ENCODE measurements at regions not wholly inside any gene's neighbourhood (a gene's known extent, or its start where the extent isn't known, plus 50 kb on each side); places are given as distances from the start of the nearest gene placed in this dataset.

DNA sequence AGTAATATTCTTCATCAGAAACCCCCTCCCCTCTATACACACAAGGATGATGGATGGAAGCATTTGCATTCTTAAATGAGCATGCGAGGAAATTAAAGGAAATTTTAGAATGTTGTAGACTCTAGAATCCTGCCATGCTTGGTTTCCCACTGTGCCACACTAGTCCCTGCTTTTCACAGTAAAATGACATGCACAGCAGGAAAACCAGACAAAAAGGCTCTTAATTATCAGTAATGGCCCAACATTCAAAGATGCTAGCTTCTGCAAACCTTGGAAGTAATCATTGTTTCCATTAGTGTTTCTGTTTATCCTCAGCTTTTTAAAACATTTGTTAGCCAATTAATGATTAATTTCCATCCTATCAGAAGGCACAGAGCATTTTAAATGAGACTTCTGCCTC is 255.8 kb downstream of the SLCO4C1 start:
- Histone ChIP-seq H3K79me2 (ENCODE audit: insufficient read depth, low read length) (no peaks in the 10 kb centered on the region), H3K4ac (ENCODE audit: low read depth, low read length) (no peak overlapping the region), H2BK120ac (ENCODE audit: low read depth, low read length, poor library complexity, severe bottlenecking) (no peak overlapping the region), H3K56ac (ENCODE audit: insufficient read length, low read depth, low read length) (no peak overlapping the region), H4K8ac (replicated peaks; ENCODE audit: insufficient read length, low read depth, low read length) (no peak overlapping the region), H2BK20ac (ENCODE audit: low read depth, low read length, poor library complexity, severe bottlenecking) (no peak overlapping the region), H2AFZ (ENCODE audit: low read length) (no peak overlapping the region), H2BK15ac (ENCODE audit: low read depth, low read length) (no peak overlapping the region), H4K5ac (ENCODE audit: insufficient read length, low read depth, low read length) (no peak overlapping the region), H3K23me2 (ENCODE audit: insufficient read length, low read depth, low read length, poor library complexity, severe bottlenecking) (no peaks in the 10 kb centered on the region), H2AK5ac (ENCODE audit: insufficient read length, low read length) (no peak overlapping the region), H2BK12ac (ENCODE audit: insufficient read length, low read depth, low read length) (no peak overlapping the region), H3T11ph (ENCODE audit: low read length) (no peak overlapping the region), H3K79me1 (ENCODE audit: insufficient read depth, low read depth, low read length, poor library complexity, severe bottlenecking) (no peaks in the 10 kb centered on the region), H2BK5ac (ENCODE audit: insufficient read length, low read length) (no peak overlapping the region), H3K27me3 (ENCODE audit: insufficient read depth, low read length) (no peaks in the 10 kb centered on the region), H3K4me2 (ENCODE audit: insufficient read depth, insufficient read length, low read length) (no peak overlapping the region), H3K4me1 (ENCODE audit: insufficient read depth, low read length) (no peaks in the 10 kb centered on the region; the same call in 1 of the 2 replicates), H3K27ac (ENCODE audit: insufficient read length, low read depth, low read length) (no peak overlapping the region), H3K18ac (ENCODE audit: insufficient read length, low read depth, low read length) (no peak overlapping the region), H4K91ac (ENCODE audit: insufficient read length, low read depth, low read length) (no peak overlapping the region), H3K23ac (ENCODE audit: insufficient read length, low read depth, low read length) (no peak overlapping the region), H4K20me1 (ENCODE audit: control insufficient read depth, insufficient read depth, insufficient read length) (no peaks in the 10 kb centered on the region), H3K9me3 (ENCODE audit: control insufficient read depth, low read depth, low read length) (no peaks in the 10 kb centered on the region), H3K9ac (ENCODE audit: extremely low read depth, insufficient read length, low read length) (no peak overlapping the region), H3K14ac (ENCODE audit: insufficient read depth, low read length) (no peak overlapping the region)
- DNase-seq = no peak
- TF ChIP-seq, protein P1, sequence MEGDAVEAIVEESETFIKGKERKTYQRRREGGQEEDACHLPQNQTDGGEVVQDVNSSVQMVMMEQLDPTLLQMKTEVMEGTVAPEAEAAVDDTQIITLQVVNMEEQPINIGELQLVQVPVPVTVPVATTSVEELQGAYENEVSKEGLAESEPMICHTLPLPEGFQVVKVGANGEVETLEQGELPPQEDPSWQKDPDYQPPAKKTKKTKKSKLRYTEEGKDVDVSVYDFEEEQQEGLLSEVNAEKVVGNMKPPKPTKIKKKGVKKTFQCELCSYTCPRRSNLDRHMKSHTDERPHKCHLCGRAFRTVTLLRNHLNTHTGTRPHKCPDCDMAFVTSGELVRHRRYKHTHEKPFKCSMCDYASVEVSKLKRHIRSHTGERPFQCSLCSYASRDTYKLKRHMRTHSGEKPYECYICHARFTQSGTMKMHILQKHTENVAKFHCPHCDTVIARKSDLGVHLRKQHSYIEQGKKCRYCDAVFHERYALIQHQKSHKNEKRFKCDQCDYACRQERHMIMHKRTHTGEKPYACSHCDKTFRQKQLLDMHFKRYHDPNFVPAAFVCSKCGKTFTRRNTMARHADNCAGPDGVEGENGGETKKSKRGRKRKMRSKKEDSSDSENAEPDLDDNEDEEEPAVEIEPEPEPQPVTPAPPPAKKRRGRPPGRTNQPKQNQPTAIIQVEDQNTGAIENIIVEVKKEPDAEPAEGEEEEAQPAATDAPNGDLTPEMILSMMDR (conservative IDR thresholded peaks at IDR 0.05) = no peak
- no peak overlapping the region for H3K4me3 Mint-ChIP-seq
- H3K27me3 Mint-ChIP-seq (ENCODE audit: low read depth) = no peaks in the 10 kb centered on the region
- no peak overlapping the region; a peak in 2 of 7 replicates for H3K27ac Mint-ChIP-seq
- H3K36me3 Mint-ChIP-seq (ENCODE audit: insufficient read depth in 1 of 3, low read depth in 3 of 3) = no peaks in the 10 kb centered on the region
- H3K4me1 Mint-ChIP-seq = peaks cover 6 to 7% of the 10 kb centered on the region in 2 experiments
- H3K9me3 Mint-ChIP-seq = no peaks in the 10 kb centered on the region
- no CpG with 5 or more reads among the region's 1 CpG for WGBS (ENCODE audit: extremely low coverage, insufficient read length, low lambda C conversion rate)

Measured in H9 (cell line).